ENCODE measurements at regions not wholly inside any gene's neighbourhood (a gene's known extent, or its start where the extent isn't known, plus 50 kb on each side); places are given as distances from the start of the nearest gene placed in this dataset.
"Not testable (repeated sequence)": the region's sequence is repeated elsewhere in the genome, so short reads cannot be mapped to it uniquely, and the experiment has no call there.

DNA sequence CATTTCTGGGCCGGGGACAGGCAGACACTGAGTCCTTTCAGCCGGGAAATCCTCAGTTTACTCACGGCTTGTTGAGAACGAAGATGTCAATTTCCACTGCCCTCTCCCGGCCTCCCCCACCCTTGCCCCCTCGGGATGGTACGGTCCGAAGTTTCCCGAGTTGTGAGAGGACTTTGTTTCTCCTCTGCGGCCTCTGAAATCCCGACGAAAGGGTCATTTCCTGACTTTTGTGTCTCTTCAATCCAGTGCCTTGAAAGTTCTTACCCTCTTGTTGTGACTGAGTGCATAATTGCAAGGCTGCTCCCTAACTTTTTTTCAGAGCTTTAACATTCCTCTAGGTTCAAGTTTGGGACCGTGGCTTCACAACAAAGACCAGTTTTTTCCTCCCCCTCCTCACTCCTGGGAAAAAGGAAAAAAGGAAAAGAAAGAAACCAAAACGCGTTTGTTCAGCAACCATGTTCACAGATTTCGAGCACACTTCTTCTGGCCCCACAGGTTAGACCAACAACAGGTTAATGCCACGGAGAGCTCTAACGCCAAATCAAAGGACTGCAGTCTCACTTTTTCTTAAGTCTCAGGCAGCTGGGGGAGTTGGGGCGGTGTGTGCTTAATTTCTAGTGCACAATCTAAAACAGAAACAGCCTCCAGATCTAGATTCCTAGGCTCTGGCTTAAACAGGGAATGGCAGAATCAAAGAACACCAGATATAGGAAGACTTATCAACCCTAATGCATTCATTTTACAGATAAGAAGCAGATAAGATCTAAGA, 138.9 kb downstream of the TMCO5A start:
- no peak for DNase-seq (ENCODE audit: low read depth in 3 of 3)

DNA sequence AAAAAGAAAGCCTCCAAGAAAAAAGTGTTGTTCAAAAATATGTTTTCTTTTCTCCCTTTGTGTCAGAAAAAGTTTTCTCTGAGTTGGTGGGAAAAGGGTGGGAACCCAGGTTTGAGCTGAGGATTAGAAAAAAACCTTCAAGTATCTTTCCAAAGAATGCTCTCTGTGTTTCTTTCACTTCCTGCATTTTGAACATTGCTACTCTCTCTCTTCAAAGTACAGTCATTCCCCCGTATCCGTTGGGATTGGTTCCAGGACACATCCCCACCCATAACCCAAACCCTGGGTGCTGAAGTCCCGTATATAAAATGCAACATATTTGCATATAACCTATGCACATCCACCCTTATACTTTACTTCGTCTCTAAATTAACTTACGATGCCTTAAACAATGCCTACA, 139.6 kb downstream of the TMCO5A start:
- DNase-seq (ENCODE audit: low read depth in 3 of 3): no peak

DNA sequence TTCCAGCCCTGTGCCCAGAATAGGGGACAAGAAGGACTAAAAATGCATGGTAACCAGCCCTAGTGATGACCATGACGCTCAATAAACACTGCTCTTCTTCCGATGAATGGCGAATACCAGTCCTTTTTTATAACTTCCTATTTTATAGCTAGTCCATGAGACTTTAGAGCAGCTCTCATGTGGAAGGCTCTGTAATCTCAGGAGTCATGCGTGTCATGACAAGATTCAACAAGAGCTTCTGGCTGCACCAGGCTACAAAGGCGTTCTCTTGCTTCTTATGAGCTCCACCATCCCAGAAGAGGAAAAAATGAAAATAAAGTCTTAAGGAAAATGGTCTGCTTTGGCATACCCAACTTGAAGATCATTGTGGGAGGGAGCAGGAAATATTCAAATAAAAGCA, 141.0 kb downstream of the TMCO5A start:
- no peak for DNase-seq (ENCODE audit: low read depth in 3 of 3)

DNA sequence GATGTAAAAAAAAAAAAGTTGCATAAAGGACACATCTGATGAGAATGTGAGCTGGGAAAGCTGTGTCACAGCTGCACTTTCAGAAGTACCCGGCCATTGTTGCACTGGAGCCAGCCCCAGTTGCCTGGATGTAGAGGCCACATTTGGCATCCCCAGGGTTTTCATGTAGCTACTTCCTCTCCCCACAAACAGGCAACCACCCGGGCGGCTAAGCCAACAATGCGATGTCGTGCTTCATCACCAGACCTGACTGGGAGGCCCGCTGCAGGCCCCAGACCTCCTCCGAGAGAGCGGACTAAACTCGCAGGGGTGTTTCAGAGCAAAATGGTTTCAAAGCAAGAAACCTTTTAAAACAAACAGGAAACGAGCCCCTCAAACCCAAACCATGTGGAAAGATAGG, 142.3 kb downstream of the TMCO5A start:
- DNase-seq (ENCODE audit: low read depth in 3 of 3): no peak

DNA sequence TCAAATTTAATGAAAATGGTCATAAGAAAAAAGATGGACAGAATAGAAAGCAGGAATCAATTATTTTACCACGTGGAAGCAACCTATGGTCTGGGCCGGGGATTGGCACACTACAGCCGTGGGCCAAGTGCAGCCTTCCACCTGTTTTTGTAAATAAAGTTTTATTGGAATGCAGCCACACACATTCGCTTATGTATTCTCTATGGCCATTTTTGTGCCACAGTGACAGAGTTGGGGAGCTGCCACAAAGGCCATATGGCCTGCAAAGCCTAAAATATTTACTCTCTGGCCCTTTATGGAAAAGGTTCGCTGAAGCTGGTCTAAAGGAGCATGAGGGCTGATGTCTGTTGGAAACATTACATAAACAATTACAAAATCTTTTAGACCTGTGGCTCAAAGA, 144.8 kb downstream of the TMCO5A start:
- DNase-seq (ENCODE audit: low read depth in 3 of 3): no peak

DNA sequence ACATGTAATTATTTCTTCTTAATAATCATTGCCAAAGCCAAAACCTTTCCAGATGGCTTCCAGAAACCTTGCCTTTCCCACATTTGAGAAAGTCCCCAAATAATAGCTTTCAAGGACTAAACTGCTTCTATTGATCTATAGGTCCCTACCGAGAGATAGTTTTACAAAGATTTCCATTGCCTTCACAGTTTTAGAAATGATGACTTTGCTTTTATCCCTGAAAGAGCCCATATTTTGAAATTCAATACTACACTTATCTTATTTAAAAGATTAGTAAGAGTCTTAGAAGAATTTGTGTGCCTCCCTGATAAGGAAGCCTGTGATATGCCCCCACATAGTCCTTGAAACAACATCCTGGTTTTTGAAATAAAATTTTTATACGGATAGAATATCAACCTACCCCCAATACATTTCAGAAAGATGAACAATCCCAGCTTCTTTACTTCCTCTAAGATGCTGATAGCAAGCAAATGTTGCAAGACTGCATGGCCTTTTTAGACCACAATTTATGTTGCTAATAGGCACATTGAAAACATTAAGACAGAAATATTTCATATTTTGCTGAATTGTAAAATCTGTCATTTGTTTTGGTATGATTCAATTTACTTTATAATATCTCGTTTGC, 146.3 kb downstream of the TMCO5A start:
- DNase-seq (ENCODE audit: low read depth in 3 of 3): no peak

DNA sequence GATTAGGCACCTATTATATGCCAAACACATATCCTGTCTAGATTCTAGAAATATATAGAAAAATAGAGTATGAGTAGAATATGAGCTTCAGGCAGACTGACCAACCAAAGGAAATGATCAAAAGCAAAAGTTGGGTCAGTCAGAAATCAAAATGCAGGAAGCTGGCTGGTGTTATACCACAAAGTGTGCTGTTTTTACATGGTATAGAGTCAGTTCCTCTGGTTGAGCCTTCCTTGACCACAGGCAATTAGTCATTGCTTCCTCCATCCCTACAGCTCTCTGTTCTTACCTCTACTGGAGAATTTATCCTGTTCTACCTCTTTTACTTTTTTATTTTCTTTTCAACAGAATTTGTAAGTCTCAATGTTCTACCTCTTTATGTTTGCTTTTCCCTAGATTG, 149.8 kb downstream of the TMCO5A start:
- DNase-seq (ENCODE audit: low read depth in 3 of 3): no peak

DNA sequence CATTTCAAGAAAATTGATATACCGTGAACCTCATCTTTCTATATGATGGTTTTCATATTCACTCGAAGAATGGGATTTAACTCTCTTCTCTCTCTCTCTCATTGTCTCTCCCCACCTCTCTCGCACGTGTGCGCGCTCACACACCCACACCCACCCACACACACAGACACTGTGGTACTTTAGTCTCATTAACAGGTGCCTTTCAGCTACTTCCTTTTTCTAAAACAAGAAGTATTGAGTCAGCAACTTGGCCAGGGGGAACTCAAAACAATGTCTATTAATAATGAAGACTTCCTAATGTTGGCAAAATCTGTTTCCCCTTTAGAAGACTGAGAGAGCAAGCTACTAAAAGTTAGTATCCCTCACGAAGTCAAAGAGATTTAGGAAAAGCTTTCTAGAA, 150.7 kb downstream of the TMCO5A start:
- DNase-seq (ENCODE audit: low read depth in 3 of 3): no peak

DNA sequence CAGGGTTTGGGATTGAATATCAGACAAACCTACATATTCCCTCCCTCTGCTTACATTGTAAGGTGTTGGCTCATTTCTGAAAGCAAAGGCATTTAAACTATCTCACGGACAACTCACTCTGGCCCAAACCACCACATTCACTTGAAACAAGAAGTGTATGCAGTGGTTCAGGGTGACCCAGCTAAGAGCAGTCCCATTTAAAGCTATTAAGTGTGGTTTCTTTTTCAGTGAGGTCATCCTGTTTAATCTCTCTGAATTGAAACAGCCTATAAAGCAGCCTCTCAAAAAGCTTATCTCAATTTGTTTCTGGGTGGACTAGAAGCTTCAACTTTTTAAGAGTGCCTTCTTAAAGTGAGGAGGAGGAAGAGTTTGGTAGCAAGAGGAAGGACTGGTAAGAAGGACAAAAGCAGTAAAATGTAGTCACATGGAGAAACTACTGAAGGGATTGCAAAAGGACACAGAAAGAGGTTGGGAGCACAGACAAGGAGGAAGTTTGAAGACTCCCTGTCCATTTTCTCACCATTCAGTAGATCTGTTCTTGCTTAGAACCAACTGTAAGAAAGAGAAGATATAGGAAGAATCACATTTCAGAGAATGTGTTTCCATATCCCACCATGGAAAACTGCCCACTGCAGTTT, 151.6 kb downstream of the TMCO5A start:
- no peak for DNase-seq (ENCODE audit: low read depth in 3 of 3)

DNA sequence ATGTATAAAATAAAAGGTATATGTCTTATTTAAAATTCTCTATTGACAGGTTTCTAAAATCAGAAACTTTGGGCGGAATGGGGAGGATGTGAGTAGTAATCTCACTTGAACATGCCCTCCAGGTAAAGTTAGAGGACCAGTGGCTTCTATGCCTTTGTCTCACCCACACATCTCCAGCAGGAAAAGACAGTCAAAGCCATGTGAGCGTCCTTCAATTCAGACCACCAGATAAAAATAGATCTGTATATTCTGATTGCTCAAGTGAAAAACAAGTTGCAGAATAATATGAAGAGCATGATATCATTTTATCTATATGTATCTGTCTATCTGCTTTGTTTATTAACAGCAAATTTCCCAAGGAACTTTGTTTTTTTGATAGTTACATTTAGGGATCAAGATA, 152.2 kb downstream of the TMCO5A start:
- no peak for DNase-seq (ENCODE audit: low read depth in 3 of 3)

DNA sequence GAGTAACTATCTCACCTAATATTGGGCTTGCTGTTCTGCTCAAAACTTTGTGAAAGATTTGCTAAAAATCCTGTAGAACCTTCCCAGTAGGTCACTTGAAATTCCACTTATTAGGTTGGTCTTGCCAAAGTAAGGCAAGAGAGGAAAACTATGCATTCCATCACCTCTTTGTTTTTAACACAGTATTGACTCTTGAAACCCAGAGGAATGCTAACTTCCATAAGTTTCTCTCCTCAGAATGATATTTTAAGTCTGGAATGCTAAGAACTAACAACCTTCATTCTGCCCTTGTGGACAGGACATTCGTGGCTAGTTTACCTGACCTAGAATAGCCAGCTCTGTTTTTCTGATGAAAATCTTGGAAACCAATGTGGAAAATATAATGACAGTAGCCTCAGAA, 154.5 kb downstream of the TMCO5A start:
- no peak for DNase-seq (ENCODE audit: low read depth in 3 of 3)

DNA sequence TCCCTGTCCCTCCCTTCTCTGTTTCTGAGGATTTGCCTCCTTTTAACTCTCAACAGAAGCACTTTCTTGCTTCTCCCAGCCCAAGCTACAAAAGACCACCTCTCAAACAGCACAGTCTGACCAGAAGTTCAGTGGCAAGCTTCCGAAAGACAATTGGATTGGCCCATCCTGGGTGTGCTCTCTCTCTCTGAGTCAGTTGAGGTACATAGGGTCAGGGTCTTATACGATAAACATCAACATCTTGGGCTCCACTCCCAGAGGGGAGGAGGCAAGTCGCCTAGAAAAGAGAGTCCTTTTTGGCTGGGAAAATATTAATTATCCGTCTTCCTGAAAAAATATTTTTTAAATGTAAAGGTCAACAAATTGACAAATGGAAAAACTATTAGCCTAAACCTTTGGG, 155.8 kb downstream of the TMCO5A start:
- no peak for DNase-seq (ENCODE audit: low read depth in 3 of 3)

DNA sequence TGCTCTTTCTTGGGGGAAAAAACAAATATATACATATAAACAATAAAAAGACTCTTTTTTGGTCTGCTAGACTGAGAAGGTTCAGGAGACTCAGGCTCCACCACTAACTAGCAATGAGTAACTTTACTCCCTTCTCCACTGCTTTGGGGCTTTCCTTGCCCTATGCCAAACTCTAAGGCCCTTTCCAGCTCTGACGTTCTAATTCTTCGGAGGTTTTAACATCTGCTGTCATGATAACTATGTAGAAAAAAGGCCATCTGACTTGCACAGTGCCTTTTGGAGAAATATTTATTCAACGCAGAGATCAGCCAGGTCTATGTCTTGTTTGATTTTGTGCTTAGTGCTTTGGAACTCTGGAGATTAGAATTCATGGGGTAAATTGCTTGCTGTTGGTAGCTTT, 156.2 kb downstream of the TMCO5A start:
- DNase-seq (ENCODE audit: low read depth in 3 of 3): no peak

DNA sequence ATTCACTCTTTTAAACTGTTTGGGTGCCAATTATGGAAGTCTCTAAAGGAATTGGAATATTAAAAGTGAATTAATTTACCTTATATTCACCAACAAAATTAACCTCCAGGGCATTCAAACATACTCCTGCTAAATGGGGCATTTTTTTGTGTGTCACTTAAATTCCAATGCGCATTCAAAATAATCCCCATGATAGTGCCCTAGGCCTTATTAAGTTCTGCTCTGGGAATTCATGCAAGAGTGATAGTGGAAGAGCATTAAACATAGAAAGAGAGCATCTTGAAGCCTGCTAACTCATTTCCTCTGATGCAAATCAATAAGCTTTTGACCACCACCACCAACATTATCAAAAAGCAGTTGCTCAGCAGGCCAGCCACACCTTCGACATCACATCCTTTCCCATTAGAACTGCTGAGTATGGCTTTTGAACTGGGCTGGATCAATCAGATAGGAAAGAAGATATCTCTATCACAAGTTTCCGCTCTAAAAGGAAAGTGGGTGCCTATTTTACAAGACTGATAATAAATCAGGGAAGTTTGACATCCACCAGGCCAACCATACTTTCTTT, 156.7 kb downstream of the TMCO5A start:
- no peak for DNase-seq (ENCODE audit: low read depth in 3 of 3)

DNA sequence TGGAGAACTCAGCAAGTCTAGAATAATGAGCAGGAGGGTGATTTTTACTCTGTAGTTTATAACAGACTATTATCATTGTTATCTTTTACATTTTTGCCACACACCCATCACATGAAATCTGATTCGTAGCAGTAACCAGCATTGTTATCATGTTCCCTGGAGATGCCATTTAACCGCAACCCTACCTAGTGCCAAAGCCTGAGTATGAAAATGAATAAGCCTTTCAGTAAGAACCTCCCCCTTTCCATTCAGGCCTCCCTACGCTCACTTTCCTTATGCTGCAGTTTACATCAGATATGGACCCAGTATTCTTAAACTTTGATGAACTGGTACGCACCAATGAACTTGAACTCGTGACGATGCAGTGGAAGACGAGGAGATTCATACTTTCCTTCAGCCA, 158.7 kb upstream of the SPRED1 start:
- no peak for DNase-seq (ENCODE audit: low read depth in 3 of 3)

DNA sequence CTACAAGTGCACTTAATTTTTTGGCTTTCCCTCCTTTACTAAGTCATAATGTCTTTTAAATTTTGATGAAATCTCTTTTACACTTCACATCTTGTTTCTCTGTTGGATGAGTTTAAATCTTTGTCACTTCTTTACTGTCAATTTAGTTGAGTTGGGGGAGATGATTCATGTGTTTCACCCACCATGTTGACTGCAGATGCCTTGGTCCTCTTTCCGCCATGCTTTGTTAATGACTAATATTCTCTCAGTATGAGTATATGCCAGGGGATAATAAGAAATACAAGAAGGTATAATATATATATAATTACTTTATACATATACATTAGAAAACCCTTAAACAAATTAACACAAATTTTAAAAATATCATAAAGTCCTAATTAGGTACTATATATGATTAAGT, 149.7 kb upstream of the SPRED1 start:
- no peak for DNase-seq (ENCODE audit: low read depth in 3 of 3)

DNA sequence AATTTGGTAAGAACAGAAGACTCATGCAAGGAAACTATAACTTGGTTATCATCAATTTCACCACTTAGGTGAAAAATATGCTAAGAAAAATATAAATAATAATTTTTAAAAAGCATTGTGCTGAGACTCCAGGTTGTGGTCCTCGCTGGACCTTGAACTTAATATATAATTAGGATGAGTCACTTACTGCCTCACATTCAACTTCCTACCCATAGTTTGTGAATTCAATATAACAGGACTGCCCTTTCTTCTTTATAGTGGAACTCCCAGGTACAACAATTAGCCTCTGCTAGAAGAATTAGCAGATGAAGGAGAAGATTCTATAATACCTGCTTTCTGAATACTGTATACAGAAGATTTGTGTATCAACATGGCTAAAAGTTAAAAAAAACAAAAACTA, 149.1 kb upstream of the SPRED1 start:
- DNase-seq (ENCODE audit: low read depth in 3 of 3): no peak

DNA sequence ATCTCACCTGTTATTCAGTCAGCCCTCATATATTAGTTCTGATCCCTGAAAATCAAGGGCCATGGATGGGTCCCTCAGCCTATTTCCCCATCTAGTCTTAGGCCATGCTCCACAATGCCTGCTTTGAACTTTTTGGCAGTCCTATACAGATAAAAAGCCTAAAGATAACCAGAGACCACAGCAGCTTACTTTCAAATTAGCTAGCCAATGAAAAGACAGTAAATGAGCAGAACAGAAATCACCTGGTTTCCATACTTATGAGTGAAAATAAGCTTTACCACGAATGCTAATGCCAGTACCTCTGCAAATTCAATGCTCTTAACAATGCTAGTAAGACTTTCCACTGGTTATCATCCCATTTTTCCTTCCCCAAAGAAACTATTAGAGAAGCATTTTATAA, 141.6 kb upstream of the SPRED1 start:
- no peak for DNase-seq (ENCODE audit: low read depth in 3 of 3)

DNA sequence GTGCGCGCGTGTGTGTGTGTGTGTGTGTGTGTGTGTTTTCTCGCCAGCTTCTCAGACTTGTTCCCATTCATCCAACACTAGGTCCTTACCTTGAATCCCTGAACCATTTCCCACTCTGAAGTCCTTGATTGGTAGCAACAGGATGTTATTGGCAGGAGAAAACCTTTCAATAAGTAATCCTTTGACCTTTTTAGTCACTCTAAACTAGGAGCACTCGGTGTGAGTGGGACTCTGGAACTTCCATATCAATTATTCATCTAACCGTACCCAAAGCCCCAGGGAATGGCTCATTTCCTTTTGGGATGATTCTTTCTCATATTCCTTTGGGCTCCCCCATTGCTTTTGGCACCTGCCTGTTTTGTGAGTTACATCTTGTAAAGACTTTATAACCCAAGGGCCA, 140.2 kb upstream of the SPRED1 start:
- no peak for DNase-seq (ENCODE audit: low read depth in 3 of 3)

DNA sequence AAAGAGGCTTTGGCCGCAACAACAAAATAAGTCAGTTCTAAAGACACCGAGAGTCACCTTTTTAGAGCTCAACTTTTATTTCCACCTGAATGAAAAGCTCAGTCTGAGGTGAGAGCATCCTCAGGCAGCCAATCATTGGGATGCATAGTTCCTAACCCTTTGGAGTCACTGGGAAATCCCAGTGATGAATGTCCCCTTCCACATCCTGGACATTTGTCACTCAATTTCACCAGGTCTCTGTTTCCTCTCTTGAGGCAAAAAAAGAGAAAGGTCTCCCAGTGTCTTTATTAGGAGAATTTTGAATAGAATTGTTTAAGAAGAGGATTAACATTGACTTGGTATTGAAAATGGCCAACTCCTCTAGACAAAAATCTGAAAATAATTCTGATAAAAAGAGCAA, 137.5 kb upstream of the SPRED1 start:
- no peak for DNase-seq (ENCODE audit: low read depth in 3 of 3)

DNA sequence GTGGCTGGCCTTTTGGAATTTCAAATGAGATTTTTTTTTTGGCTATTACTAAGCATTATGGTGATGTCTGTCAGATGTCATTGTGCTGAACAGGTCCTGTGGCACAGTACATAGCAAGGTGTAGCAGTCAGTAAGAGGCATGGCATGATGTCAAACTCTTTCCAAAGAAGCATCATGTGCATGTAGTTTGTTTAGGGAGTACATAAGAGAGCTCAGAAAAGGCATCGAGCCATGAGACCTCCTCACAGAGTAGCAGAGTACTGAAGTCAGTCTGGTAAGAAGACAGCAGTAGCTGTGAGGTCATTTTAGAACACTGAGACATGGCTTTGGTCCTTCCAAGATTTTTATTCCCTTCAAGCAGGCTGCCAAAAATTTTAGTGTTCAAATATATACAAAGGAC, 134.9 kb upstream of the SPRED1 start:
- DNase-seq (ENCODE audit: low read depth in 3 of 3): no peak

DNA sequence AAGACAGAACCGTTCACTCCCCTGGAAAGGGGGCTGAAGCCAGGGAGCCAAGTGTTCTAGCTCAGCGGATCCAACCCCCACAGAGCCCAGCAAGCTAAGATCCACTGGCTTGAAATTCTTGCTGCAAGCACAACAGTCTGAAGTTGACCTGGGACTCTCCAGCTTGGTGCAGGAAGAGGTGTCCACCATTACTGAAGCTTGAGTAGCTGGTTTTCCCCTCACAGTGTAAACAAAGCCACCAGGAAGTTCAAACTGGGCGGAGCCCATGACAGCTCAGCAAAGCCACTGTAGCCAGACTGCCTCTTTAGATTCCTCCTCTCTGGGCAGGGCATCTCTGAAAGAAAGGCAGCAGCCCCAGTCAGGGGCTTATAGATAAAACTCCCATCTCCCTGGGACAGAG, 132.8 kb upstream of the SPRED1 start:
- not testable (repeated sequence) for DNase-seq (ENCODE audit: low read depth in 3 of 3)

DNA sequence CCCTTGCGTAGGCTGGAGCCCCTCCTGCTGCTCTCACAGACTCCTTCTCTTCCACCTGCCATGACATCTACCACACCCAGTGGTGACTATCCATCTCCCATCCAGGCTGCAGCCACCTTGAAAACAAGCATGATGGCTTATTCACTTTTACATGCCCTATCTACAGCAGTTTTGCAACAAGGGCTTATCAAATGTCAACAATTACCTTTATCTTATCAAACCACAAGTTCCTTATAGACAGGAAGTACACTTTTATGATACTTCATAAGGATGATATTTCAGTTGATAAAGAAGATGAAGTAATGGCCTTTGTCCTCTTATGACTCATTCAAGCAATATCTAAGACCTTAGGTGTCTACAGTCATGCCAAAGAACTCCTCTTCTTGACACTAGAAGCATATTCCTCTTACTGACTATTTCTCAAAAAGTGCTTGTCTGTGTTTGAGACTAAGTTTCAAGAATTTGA, 125.3 kb upstream of the SPRED1 start:
- no peak for DNase-seq (ENCODE audit: low read depth in 3 of 3)

Data from stimulated activated CD4-positive, alpha-beta T cell treated with anti-CD3 and anti-CD28 coated beads, TNF-alpha, amount 100 ng/mL, for 24 hours (primary cell).